ENCODE measurements at regions not wholly inside any gene's neighbourhood (a gene's known extent, or its start where the extent isn't known, plus 50 kb on each side); places are given as distances from the start of the nearest gene placed in this dataset.
A peak's percentile ranks its signal among the peaks of the same experiment; 100 is the strongest.
"Not testable (repeated sequence)": the region's sequence is repeated elsewhere in the genome, so short reads cannot be mapped to it uniquely, and the experiment has no call there.

- peaks cover 8% of the 10 kb centered on the region for H3K27me3 Mint-ChIP-seq (ENCODE audit: low read depth)
- no peak for DNase-seq
- POLR2A ChIA-PET, result no interaction called here
- no peak overlapping the region for H3K4me3 Mint-ChIP-seq
- no peaks in the 10 kb centered on the region for H3K9me3 Mint-ChIP-seq (ENCODE audit: insufficient read depth)
- no peak overlapping the region for H3K27ac Mint-ChIP-seq
- CTCF ChIA-PET, result no interaction called here
- H3K36me3 Mint-ChIP-seq (ENCODE audit: low read depth), result no peaks in the 10 kb centered on the region
- ATAC-seq, result no peak
- H3K4me1 Mint-ChIP-seq (ENCODE audit: low read depth), result no peaks in the 10 kb centered on the region
Observed at GRCh38 chr10:30182191-30183054, 123.0 kb upstream of the JCAD start.

- H3K4me3 Mint-ChIP-seq, result no peak overlapping the region
- H3K9me3 Mint-ChIP-seq (ENCODE audit: insufficient read depth), result no peaks in the 10 kb centered on the region
- POLR2A ChIA-PET, result interaction anchor here (0.7 kb wide), 1 partner anchor 11 kb away, joined by 3 read pairs; no protein-coding TSS in a partner anchor
- ATAC-seq (no peak), DNase-seq (no peak)
- CTCF ChIA-PET, result no interaction called here
- peaks cover 16% of the 10 kb centered on the region for H3K27me3 Mint-ChIP-seq (ENCODE audit: low read depth)
- H3K27ac Mint-ChIP-seq, result no peak overlapping the region
- no peaks in the 10 kb centered on the region for H3K36me3 Mint-ChIP-seq (ENCODE audit: low read depth)
- H3K4me1 Mint-ChIP-seq (ENCODE audit: low read depth), result no peaks in the 10 kb centered on the region
Observed at GRCh38 chr10:30178356-30178964, 119.1 kb upstream of the JCAD start.

GRCh38 chr10:30176776-30177533 lies 117.6 kb upstream of the JCAD start:
- Mint-ChIP-seq H3K27ac (no peak overlapping the region), H3K9me3 (ENCODE audit: insufficient read depth) (no peaks in the 10 kb centered on the region), H3K4me1 (ENCODE audit: low read depth) (no peaks in the 10 kb centered on the region), H3K27me3 (ENCODE audit: low read depth) (peaks cover 22% of the 10 kb centered on the region), H3K36me3 (ENCODE audit: low read depth) (no peaks in the 10 kb centered on the region), H3K4me3 (no peak overlapping the region)
- ATAC-seq (no peak), DNase-seq (no peak)
- ChIA-PET POLR2A (no interaction called here), CTCF (no interaction called here)

- Mint-ChIP-seq H3K27me3 (ENCODE audit: low read depth) (peaks cover 24% of the 10 kb centered on the region), H3K36me3 (ENCODE audit: low read depth) (no peaks in the 10 kb centered on the region), H3K4me3 (no peak overlapping the region), H3K9me3 (ENCODE audit: insufficient read depth) (no peaks in the 10 kb centered on the region), H3K4me1 (ENCODE audit: low read depth) (no peaks in the 10 kb centered on the region), H3K27ac (no peak overlapping the region)
- CTCF ChIA-PET, result no interaction called here
- POLR2A ChIA-PET, result no interaction called here
- no peak for ATAC-seq
- DNase-seq, result no peak
Observed at GRCh38 chr10:30176182-30176581, 116.8 kb upstream of the JCAD start.

DNA sequence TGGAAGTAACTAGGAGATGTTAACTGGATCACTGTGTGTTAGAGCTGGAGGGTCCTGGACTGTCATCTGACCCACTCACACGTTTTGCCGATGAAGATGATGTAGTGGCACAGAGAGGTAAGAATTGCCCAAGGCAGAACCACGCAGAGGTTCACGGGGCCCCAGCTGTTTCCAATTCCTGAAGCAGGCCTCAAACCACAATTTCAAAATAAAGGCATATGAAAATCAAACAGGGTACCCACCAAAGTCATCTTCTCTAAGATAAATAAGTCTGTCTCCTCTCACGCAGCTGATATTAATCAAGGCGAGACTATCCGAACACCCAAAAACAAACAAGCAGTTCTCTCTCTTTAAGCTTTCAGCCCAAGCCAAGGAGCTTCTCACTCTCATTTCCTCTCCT lies 113.3 kb upstream of the JCAD start:
- H3K4me1 Mint-ChIP-seq (ENCODE audit: low read depth), result no peaks in the 10 kb centered on the region
- POLR2A ChIA-PET, result no interaction called here
- ATAC-seq (no peak), DNase-seq (no peak)
- peaks cover 27% of the 10 kb centered on the region for H3K27me3 Mint-ChIP-seq (ENCODE audit: low read depth)
- no peak overlapping the region for H3K4me3 Mint-ChIP-seq
- H3K36me3 Mint-ChIP-seq (ENCODE audit: low read depth), result no peaks in the 10 kb centered on the region
- no peaks in the 10 kb centered on the region for H3K9me3 Mint-ChIP-seq (ENCODE audit: insufficient read depth)
- CTCF ChIA-PET, result no interaction called here
- H3K27ac Mint-ChIP-seq, result no peak overlapping the region

DNA sequence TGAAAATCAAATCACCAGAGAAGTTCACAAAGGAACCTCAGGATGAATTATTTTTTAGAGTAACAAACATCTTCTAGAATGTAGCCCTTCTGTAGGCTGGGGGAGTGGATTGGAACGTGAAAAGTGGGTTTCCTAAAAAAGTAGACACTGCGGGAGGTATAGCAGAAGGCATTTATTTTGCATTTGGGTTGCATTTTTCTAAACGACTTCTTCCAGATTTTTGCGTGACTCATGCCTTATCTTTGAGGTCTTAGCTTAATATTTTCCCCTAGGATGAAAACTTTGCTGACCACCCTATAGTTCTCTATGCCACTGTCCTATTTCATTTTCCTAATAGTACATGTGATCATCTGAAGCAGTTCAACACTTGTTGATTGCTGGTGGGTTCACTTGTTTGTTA lies 112.7 kb upstream of the JCAD start:
- Mint-ChIP-seq H3K4me3 (no peak overlapping the region), H3K9me3 (ENCODE audit: insufficient read depth) (no peaks in the 10 kb centered on the region), H3K27ac (no peak overlapping the region), H3K36me3 (ENCODE audit: low read depth) (no peaks in the 10 kb centered on the region), H3K27me3 (ENCODE audit: low read depth) (peaks cover 29% of the 10 kb centered on the region), H3K4me1 (ENCODE audit: low read depth) (no peaks in the 10 kb centered on the region)
- DNase-seq (no peak), ATAC-seq (no peak)
- CTCF ChIA-PET, result no interaction called here
- POLR2A ChIA-PET, result no interaction called here

DNA sequence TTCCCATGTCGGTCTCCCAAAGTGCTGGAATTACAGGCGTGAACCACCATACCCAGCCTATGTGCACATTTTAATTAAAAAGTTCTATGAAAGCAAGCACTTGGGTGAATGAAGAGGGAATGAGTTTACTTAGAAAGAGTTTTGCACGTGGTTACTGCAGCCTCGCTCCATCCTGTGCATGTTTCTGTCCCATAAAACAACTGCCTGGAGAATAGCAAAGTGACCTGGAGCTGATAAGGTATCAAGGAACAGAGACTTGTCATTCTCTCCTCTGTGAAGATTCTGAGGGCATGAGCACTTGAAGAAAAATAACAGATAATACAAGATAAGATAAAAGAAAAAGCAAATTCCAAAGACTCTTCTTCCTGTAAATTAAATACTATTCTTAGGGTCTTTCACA lies 112.2 kb upstream of the JCAD start:
- ATAC-seq, result no peak
- no peaks in the 10 kb centered on the region for H3K4me1 Mint-ChIP-seq (ENCODE audit: low read depth)
- ChIA-PET POLR2A (no interaction called here), CTCF (no interaction called here)
- H3K4me3 Mint-ChIP-seq, result no peak overlapping the region
- H3K27me3 Mint-ChIP-seq (ENCODE audit: low read depth), result peaks cover 30% of the 10 kb centered on the region
- H3K27ac Mint-ChIP-seq, result no peak overlapping the region
- H3K9me3 Mint-ChIP-seq (ENCODE audit: insufficient read depth), result no peaks in the 10 kb centered on the region
- DNase-seq, result no peak
- H3K36me3 Mint-ChIP-seq (ENCODE audit: low read depth), result no peaks in the 10 kb centered on the region

GRCh38 chr10:30170814-30171213 lies 111.4 kb upstream of the JCAD start:
- no peak overlapping the region for H3K4me3 Mint-ChIP-seq
- ChIA-PET CTCF (no interaction called here), POLR2A (no interaction called here)
- H3K9me3 Mint-ChIP-seq (ENCODE audit: insufficient read depth), result no peaks in the 10 kb centered on the region
- ATAC-seq (no peak), DNase-seq (no peak)
- peaks cover 29% of the 10 kb centered on the region for H3K27me3 Mint-ChIP-seq (ENCODE audit: low read depth)
- no peaks in the 10 kb centered on the region for H3K4me1 Mint-ChIP-seq (ENCODE audit: low read depth)
- no peak overlapping the region for H3K27ac Mint-ChIP-seq
- H3K36me3 Mint-ChIP-seq (ENCODE audit: low read depth), result no peaks in the 10 kb centered on the region

DNA sequence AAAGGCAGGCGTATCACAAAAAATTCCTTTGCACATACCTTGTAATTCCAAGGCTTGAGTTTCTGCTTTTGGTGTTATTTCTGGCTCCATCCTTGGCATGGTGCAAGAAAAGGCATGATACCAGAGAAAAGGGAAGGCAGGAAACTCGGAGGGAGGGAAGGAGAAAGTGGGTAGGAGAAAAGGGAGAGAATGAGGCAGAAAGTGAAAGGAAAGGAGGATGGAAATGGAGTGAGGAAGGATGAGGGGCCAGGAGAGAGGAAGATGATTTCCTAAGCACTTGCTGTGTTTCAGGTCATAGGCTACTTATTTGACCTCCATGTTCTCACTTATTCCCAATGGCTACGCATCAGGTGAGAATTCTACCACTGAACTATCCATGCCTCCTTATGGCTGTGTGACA lies 110.8 kb upstream of the JCAD start:
- no peaks in the 10 kb centered on the region for H3K9me3 Mint-ChIP-seq (ENCODE audit: insufficient read depth)
- POLR2A ChIA-PET, result no interaction called here
- no peak overlapping the region for H3K27ac Mint-ChIP-seq
- H3K4me3 Mint-ChIP-seq, result no peak overlapping the region
- no peaks in the 10 kb centered on the region for H3K36me3 Mint-ChIP-seq (ENCODE audit: low read depth)
- DNase-seq (no peak), ATAC-seq (no peak)
- H3K4me1 Mint-ChIP-seq (ENCODE audit: low read depth), result no peaks in the 10 kb centered on the region
- CTCF ChIA-PET, result no interaction called here
- H3K27me3 Mint-ChIP-seq (ENCODE audit: low read depth), result peaks cover 33% of the 10 kb centered on the region

DNA sequence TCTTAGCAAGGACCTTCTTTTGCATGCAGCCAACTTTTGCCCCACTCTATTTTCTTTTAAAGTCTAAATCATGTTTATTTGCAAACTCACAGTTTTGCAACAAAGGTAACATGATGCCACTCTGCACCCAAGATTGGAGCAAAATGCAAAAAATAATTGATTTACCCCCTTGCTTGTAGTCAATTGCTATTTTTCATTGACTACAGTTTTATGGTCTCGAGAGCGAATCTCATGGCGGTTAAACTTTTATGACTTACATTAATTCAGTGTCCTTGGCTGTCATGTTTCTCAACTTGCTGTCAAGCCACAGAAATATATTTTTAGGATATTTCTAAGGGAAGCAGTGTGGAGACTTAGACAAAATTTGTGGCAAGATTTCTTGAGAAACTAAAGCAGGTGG lies 110.0 kb upstream of the JCAD start:
- CTCF ChIA-PET, result no interaction called here
- H3K36me3 Mint-ChIP-seq (ENCODE audit: low read depth), result no peaks in the 10 kb centered on the region
- DNase-seq (no peak), ATAC-seq (no peak)
- H3K27ac Mint-ChIP-seq, result no peak overlapping the region
- POLR2A ChIA-PET, result no interaction called here
- H3K9me3 Mint-ChIP-seq (ENCODE audit: insufficient read depth), result no peaks in the 10 kb centered on the region
- H3K4me3 Mint-ChIP-seq, result no peak overlapping the region
- no peaks in the 10 kb centered on the region for H3K4me1 Mint-ChIP-seq (ENCODE audit: low read depth)
- H3K27me3 Mint-ChIP-seq (ENCODE audit: low read depth), result peaks cover 32% of the 10 kb centered on the region

GRCh38 chr10:30166929-30167328 lies 107.5 kb upstream of the JCAD start:
- POLR2A ChIA-PET, result no interaction called here
- H3K36me3 Mint-ChIP-seq (ENCODE audit: low read depth), result no peaks in the 10 kb centered on the region
- peaks cover 7% of the 10 kb centered on the region for H3K4me1 Mint-ChIP-seq (ENCODE audit: low read depth)
- DNase-seq (no peak), ATAC-seq (no peak)
- H3K4me3 Mint-ChIP-seq, result no peak overlapping the region
- no peak overlapping the region for H3K27ac Mint-ChIP-seq
- no peaks in the 10 kb centered on the region for H3K9me3 Mint-ChIP-seq (ENCODE audit: insufficient read depth)
- CTCF ChIA-PET, result no interaction called here
- H3K27me3 Mint-ChIP-seq (ENCODE audit: low read depth), result peaks cover 31% of the 10 kb centered on the region

- POLR2A ChIA-PET, ATAC-seq: not testable (repeated sequence)
Observed at GRCh38 chr10:30163410-30163809, 104.0 kb upstream of the JCAD start.

More at GRCh38 chr10:30163410-30163809, 104.0 kb upstream of the JCAD start:
- H3K9me3 Mint-ChIP-seq (ENCODE audit: insufficient read depth); H3K36me3 Mint-ChIP-seq (ENCODE audit: low read depth); DNase-seq; H3K4me1 Mint-ChIP-seq (ENCODE audit: low read depth); CTCF ChIA-PET: not testable (repeated sequence)
- Mint-ChIP-seq H3K27me3 (ENCODE audit: low read depth) (peaks cover 37% of the 10 kb centered on the region), H3K27ac (peak overlapping the region; percentile 6), H3K4me3 (peak overlapping the region; percentile 62)

Measured in activated CD8-positive, alpha-beta T cell treated with anti-CD3 and anti-CD28 coated beads, Interleukin-2, amount 10 ng/mL, durations not matched to agents 7 days and 5 days (primary cell).